ENCODE measurements at regions not wholly inside any gene's neighbourhood (a gene's known extent, or its start where the extent isn't known, plus 50 kb on each side); places are given as distances from the start of the nearest gene placed in this dataset.

GRCh38 chr13:69202996-69203395 is 904.6 kb upstream of the ATXN8OS start:
- no peak for TF ChIP-seq CTCF (IDR thresholded peaks at IDR 0.05)
- no peak for TF ChIP-seq POLR2A (IDR thresholded peaks at IDR 0.05)
- no peak for TF ChIP-seq POLR2AphosphoS5 (IDR thresholded peaks at IDR 0.05)

All from sigmoid colon (tissue), 4 donors.